ENCODE measurements at regions not wholly inside any gene's neighbourhood (a gene's known extent, or its start where the extent isn't known, plus 50 kb on each side); places are given as distances from the start of the nearest gene placed in this dataset.

DNA sequence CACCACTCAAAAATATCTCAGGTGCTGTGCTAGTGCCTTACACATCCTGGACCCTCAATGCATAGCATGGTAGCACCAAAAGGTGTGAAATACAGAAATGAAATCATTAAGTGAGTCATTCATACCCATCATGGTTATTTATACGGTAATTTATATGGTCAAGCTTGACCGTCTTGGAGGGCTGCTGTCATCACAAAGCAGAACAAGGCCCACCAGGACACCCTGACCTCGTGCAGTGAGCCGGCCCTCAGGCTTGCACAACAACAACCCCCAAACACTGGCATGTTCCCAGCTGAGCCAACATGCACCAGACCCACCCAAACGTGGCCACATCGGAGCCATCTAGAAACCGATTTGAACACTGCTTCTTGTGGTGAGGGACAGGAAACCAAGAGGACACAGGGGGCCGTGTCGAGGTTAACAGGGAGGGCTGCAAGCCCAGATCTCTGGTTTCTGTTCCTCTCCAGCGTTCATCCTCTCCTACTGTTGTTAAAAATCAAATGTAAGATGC lies 378.5 kb upstream of the ID2 start:
- H3K14ac ChIP-seq (ENCODE audit: insufficient read depth, low read length): no peak overlapping the region
- peaks cover 3 to 4% of the 10 kb centered on the region in 2 experiments; a peak in 3 of 5 replicates for H3K9me3 Mint-ChIP-seq
- H3K36me3 Mint-ChIP-seq (ENCODE audit: insufficient read depth in 1 of 3, low read depth in 3 of 3): peaks cover 0 to 4% (median 0%) of the 10 kb centered on the region in 3 experiments; a peak in 4 of 7 replicates
- H3K9ac ChIP-seq (ENCODE audit: extremely low read depth, insufficient read length, low read length): no peak overlapping the region
- no peak overlapping the region for H3K23ac ChIP-seq (ENCODE audit: insufficient read length, low read depth, low read length)
- no peak overlapping the region for H3K4me2 ChIP-seq (ENCODE audit: insufficient read depth, insufficient read length, low read length)
- no peak overlapping the region for H4K91ac ChIP-seq (ENCODE audit: insufficient read length, low read depth, low read length)
- H3K4me3 Mint-ChIP-seq: no peak overlapping the region
- H3K4ac ChIP-seq (ENCODE audit: low read depth, low read length): no peak overlapping the region
- no peak overlapping the region for H3K56ac ChIP-seq (ENCODE audit: insufficient read length, low read depth, low read length)
- no CpG with 5 or more reads among the region's 10 CpGs for WGBS (ENCODE audit: extremely low coverage, insufficient read length, low lambda C conversion rate)
- H4K20me1 ChIP-seq (ENCODE audit: control insufficient read depth, insufficient read depth, insufficient read length): no peaks in the 10 kb centered on the region
- H2BK12ac ChIP-seq (ENCODE audit: insufficient read length, low read depth, low read length): no peak overlapping the region
- H3K27me3 Mint-ChIP-seq (ENCODE audit: low read depth): peaks cover 10% of the 10 kb centered on the region
- no peak overlapping the region for H2BK5ac ChIP-seq (ENCODE audit: insufficient read length, low read length)
- H2BK15ac ChIP-seq (ENCODE audit: low read depth, low read length): no peak overlapping the region
- no peak overlapping the region for H2AK5ac ChIP-seq (ENCODE audit: insufficient read length, low read length)
- no peak overlapping the region for H3T11ph ChIP-seq (ENCODE audit: low read length)
- no peak overlapping the region for H2BK120ac ChIP-seq (ENCODE audit: low read depth, low read length, poor library complexity, severe bottlenecking)
- no peaks in the 10 kb centered on the region for H3K79me2 ChIP-seq (ENCODE audit: insufficient read depth, low read length)
- H3K4me1 ChIP-seq (ENCODE audit: insufficient read depth, low read length): peaks cover 2% of the 10 kb centered on the region; the same call in 1 of the 2 replicates
- H2BK20ac ChIP-seq (ENCODE audit: low read depth, low read length, poor library complexity, severe bottlenecking): no peak overlapping the region
- H2AFZ ChIP-seq (ENCODE audit: low read length): no peak overlapping the region
- H4K8ac ChIP-seq (replicated peaks; ENCODE audit: insufficient read length, low read depth, low read length): no peak overlapping the region
- H3K23me2 ChIP-seq (ENCODE audit: insufficient read length, low read depth, low read length, poor library complexity, severe bottlenecking): no peaks in the 10 kb centered on the region
- DNase-seq: peak; percentile 22
- H3K27ac Mint-ChIP-seq: no peak overlapping the region; a peak in 1 of 7 replicates
- peaks cover 30 to 48% of the 10 kb centered on the region in 2 experiments for H3K4me1 Mint-ChIP-seq
- TF ChIP-seq, protein P1, sequence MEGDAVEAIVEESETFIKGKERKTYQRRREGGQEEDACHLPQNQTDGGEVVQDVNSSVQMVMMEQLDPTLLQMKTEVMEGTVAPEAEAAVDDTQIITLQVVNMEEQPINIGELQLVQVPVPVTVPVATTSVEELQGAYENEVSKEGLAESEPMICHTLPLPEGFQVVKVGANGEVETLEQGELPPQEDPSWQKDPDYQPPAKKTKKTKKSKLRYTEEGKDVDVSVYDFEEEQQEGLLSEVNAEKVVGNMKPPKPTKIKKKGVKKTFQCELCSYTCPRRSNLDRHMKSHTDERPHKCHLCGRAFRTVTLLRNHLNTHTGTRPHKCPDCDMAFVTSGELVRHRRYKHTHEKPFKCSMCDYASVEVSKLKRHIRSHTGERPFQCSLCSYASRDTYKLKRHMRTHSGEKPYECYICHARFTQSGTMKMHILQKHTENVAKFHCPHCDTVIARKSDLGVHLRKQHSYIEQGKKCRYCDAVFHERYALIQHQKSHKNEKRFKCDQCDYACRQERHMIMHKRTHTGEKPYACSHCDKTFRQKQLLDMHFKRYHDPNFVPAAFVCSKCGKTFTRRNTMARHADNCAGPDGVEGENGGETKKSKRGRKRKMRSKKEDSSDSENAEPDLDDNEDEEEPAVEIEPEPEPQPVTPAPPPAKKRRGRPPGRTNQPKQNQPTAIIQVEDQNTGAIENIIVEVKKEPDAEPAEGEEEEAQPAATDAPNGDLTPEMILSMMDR (conservative IDR thresholded peaks at IDR 0.05): no peak
- no peaks in the 10 kb centered on the region for H3K27me3 ChIP-seq (ENCODE audit: insufficient read depth, low read length)
- H4K5ac ChIP-seq (ENCODE audit: insufficient read length, low read depth, low read length): no peak overlapping the region
- no peak overlapping the region for H3K27ac ChIP-seq (ENCODE audit: insufficient read length, low read depth, low read length)
- H3K9me3 ChIP-seq (ENCODE audit: control insufficient read depth, low read depth, low read length): no peaks in the 10 kb centered on the region
- H3K79me1 ChIP-seq (ENCODE audit: insufficient read depth, low read depth, low read length, poor library complexity, severe bottlenecking): no peaks in the 10 kb centered on the region
- H3K18ac ChIP-seq (ENCODE audit: insufficient read length, low read depth, low read length): no peak overlapping the region

Measured in H9 (cell line).